ENCODE measurements at regions not wholly inside any gene's neighbourhood (a gene's known extent, or its start where the extent isn't known, plus 50 kb on each side); places are given as distances from the start of the nearest gene placed in this dataset.

DNA sequence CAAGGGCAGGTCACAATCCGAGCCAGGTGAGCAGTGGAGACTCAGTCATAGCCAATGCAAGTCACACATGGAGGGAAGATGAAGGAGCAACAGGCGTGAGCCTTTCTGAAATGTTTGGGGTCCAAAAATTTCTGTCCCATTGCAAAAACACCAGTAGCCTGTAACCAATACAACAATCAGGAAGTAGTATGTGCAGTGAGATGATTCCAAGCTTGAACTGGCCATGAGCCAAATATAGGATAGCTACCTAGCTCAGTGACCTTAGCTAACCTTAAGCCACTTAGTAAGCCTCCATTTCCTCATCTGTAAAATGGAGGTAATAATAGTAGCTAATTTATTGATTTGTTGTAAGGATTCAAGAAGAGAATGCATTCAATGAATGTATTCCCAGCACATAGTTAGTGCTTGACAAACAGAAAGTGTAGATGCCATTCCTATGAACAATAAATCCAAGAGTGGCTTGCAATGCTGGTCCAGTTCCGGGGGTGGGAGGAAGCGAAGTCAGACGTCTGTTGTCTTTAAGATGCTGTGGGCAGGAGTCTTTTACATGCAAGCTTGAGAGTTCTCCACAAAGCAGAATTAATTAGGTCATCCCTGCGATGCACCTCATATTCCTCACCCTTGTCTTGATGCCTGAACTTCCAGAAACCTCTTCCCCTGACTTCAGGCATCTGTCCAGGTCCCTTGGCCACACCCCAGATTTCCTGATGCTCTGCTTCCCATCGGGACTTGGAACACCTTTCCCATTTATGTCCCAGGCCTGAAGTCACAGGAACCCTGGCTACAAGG, 195.7 kb upstream of the UBL3 start:
- Histone ChIP-seq H3K27me3 (ENCODE audit: control insufficient read depth, insufficient read depth, low read length) (no peaks in the 10 kb centered on the region), H3K4me3 (ENCODE audit: insufficient read depth, low read depth, low read length) (no peak overlapping the region), H3K36me3 (replicated peaks; ENCODE audit: control insufficient read depth, insufficient read depth, low read length) (no peaks in the 10 kb centered on the region)
- no peak for DNase-seq

GRCh38 chr13:30044932-30045331, 194.5 kb upstream of the UBL3 start:
- H3K4me3 ChIP-seq (ENCODE audit: insufficient read depth, low read depth, low read length), result no peak overlapping the region
- H3K27me3 ChIP-seq (ENCODE audit: control insufficient read depth, insufficient read depth, low read length), result no peaks in the 10 kb centered on the region
- no peak for DNase-seq
- H3K36me3 ChIP-seq (replicated peaks; ENCODE audit: control insufficient read depth, insufficient read depth, low read length), result no peaks in the 10 kb centered on the region

DNA sequence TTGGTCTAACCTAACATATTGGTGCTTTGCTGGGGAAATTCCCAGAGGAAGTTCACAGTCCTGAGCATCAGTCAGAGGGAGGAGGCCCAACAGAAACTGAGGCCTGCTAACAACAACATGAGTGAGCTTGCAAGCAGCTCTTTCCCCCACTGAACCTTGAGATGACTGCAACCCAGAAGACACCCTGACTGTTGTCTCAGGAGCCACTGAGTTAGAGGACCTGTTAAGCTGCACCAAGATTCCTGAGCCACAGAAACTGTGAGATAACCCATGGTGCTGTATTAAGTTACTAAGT, 193.2 kb upstream of the UBL3 start:
- DNase-seq, result no peak
- H3K27me3 ChIP-seq (ENCODE audit: control insufficient read depth, insufficient read depth, low read length), result no peaks in the 10 kb centered on the region
- H3K4me3 ChIP-seq (ENCODE audit: insufficient read depth, low read depth, low read length), result no peak overlapping the region
- H3K36me3 ChIP-seq (replicated peaks; ENCODE audit: control insufficient read depth, insufficient read depth, low read length), result no peaks in the 10 kb centered on the region

- Histone ChIP-seq H3K36me3 (replicated peaks; ENCODE audit: control insufficient read depth, insufficient read depth, low read length) (no peaks in the 10 kb centered on the region), H3K27me3 (ENCODE audit: control insufficient read depth, insufficient read depth, low read length) (no peaks in the 10 kb centered on the region), H3K4me3 (ENCODE audit: insufficient read depth, low read depth, low read length) (no peak overlapping the region)
- DNase-seq, result no peak
Observed at GRCh38 chr13:30042891-30043630, 192.6 kb upstream of the UBL3 start.

DNA sequence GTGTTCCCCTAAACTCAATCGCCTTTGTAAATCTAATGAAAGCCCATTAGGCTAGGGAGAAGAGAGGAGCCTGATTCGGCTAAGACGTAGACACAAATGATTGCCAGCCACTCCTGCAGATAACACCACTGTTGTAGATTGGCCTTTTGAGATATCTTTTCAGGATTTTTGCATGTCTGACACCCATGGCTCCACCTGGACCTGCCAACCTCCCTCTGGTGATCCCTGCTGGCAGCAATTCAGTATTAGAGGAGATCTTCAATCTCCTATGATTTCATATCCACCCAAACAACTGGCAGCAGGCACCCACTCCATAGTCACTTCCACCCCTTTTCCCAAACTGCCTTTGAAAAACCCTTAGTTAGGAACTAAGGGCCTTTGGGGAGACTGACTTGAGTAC, 191.9 kb upstream of the UBL3 start:
- H3K4me3 ChIP-seq (ENCODE audit: insufficient read depth, low read depth, low read length), result no peak overlapping the region
- no peaks in the 10 kb centered on the region for H3K27me3 ChIP-seq (ENCODE audit: control insufficient read depth, insufficient read depth, low read length)
- DNase-seq, result no peak
- no peaks in the 10 kb centered on the region for H3K36me3 ChIP-seq (replicated peaks; ENCODE audit: control insufficient read depth, insufficient read depth, low read length)

DNA sequence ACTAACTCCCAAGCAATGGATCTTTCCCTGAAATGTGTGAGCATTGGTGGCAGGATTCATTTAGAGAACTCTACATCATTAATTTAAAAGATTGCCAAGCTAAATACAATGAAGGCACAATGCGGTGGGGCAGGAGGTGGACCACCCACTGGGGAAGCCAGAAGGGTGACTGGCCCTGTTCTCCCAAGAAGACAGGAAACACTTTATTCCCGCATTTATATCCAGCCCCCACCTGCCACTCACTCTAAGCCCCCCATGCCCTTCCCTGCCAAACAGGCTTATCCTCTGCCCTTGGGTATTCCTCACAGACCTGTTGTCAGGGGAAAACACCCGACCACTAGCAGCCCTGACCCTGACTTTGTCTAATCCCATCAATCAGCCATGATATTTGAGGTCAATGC, 189.1 kb upstream of the UBL3 start:
- Histone ChIP-seq H3K4me3 (ENCODE audit: insufficient read depth, low read depth, low read length) (no peak overlapping the region), H3K27me3 (ENCODE audit: control insufficient read depth, insufficient read depth, low read length) (no peaks in the 10 kb centered on the region), H3K36me3 (replicated peaks; ENCODE audit: control insufficient read depth, insufficient read depth, low read length) (no peaks in the 10 kb centered on the region)
- DNase-seq, result no peak

GRCh38 chr13:30038884-30039283, 188.5 kb upstream of the UBL3 start:
- no peaks in the 10 kb centered on the region for H3K36me3 ChIP-seq (replicated peaks; ENCODE audit: control insufficient read depth, insufficient read depth, low read length)
- DNase-seq, result no peak
- H3K27me3 ChIP-seq (ENCODE audit: control insufficient read depth, insufficient read depth, low read length), result no peaks in the 10 kb centered on the region
- no peak overlapping the region for H3K4me3 ChIP-seq (ENCODE audit: insufficient read depth, low read depth, low read length)

DNA sequence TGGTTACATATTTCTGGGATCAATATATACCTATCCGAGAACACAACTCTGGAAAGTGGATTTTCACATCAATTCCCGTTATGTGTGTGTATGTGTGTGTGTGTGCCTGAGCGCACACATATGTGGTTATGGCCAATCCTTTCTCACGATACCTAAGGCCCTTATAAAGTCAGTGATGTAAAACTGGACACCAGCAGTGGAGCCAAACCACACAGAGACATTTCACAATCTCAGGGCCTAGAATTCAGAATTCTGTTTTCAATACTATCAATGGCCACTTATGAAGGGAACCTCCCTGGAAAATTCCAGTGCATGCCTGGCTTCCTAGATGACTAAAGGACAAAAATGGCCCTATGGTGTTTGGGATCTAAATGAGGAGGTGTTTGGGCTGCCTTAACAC, 187.3 kb upstream of the UBL3 start:
- DNase-seq, result no peak
- no peaks in the 10 kb centered on the region for H3K27me3 ChIP-seq (ENCODE audit: control insufficient read depth, insufficient read depth, low read length)

GRCh38 chr13:30037306-30037705, 186.9 kb upstream of the UBL3 start:
- DNase-seq, result peak; percentile 71

More for the DNA sequence above, 187.3 kb upstream of the UBL3 start:
- H3K4me3 ChIP-seq (ENCODE audit: insufficient read depth, low read depth, low read length), result no peak overlapping the region
- H3K36me3 ChIP-seq (replicated peaks; ENCODE audit: control insufficient read depth, insufficient read depth, low read length), result no peaks in the 10 kb centered on the region

GRCh38 chr13:30034458-30034795, 184.0 kb upstream of the UBL3 start:
- DNase-seq, result no peak
- no peaks in the 10 kb centered on the region for H3K36me3 ChIP-seq (replicated peaks; ENCODE audit: control insufficient read depth, insufficient read depth, low read length)
- H3K4me3 ChIP-seq (ENCODE audit: insufficient read depth, low read depth, low read length), result no peak overlapping the region
- no peaks in the 10 kb centered on the region for H3K27me3 ChIP-seq (ENCODE audit: control insufficient read depth, insufficient read depth, low read length)

More at GRCh38 chr13:30037306-30037705, 186.9 kb upstream of the UBL3 start:
- H3K27me3 ChIP-seq (ENCODE audit: control insufficient read depth, insufficient read depth, low read length), result no peaks in the 10 kb centered on the region
- no peaks in the 10 kb centered on the region for H3K36me3 ChIP-seq (replicated peaks; ENCODE audit: control insufficient read depth, insufficient read depth, low read length)
- H3K4me3 ChIP-seq (ENCODE audit: insufficient read depth, low read depth, low read length), result no peak overlapping the region

- Histone ChIP-seq H3K4me3 (ENCODE audit: insufficient read depth, low read depth, low read length) (no peak overlapping the region), H3K27me3 (ENCODE audit: control insufficient read depth, insufficient read depth, low read length) (no peaks in the 10 kb centered on the region), H3K36me3 (replicated peaks; ENCODE audit: control insufficient read depth, insufficient read depth, low read length) (no peaks in the 10 kb centered on the region)
- no peak for DNase-seq
Observed at GRCh38 chr13:30033681-30034457, 183.5 kb upstream of the UBL3 start.

DNA sequence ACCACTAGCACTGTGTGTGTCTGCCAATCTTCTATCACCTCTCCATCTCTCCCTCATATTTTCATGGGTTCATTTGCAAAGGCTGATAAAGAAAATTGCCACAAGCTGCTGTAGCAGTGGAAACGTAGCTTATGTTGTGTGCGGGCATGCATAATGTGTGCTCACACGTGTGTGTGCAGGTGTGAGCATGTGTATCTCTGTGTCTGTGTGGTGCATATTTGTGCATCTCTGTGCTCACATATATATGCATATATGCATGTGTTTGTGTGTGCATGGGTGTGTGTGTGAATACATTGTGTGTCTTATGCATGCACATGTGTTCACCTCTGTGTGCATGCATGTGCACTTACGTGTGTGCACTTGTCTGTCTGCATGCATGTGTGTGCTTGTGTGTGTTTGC, 181.8 kb upstream of the UBL3 start:
- no peak for DNase-seq
- H3K36me3 ChIP-seq (replicated peaks; ENCODE audit: control insufficient read depth, insufficient read depth, low read length), result no peaks in the 10 kb centered on the region
- no peak overlapping the region for H3K4me3 ChIP-seq (ENCODE audit: insufficient read depth, low read depth, low read length)
- H3K27me3 ChIP-seq (ENCODE audit: control insufficient read depth, insufficient read depth, low read length), result no peaks in the 10 kb centered on the region

GRCh38 chr13:30031488-30031887, 181.1 kb upstream of the UBL3 start:
- Histone ChIP-seq H3K27me3 (ENCODE audit: control insufficient read depth, insufficient read depth, low read length) (no peaks in the 10 kb centered on the region), H3K4me3 (ENCODE audit: insufficient read depth, low read depth, low read length) (no peak overlapping the region), H3K36me3 (replicated peaks; ENCODE audit: control insufficient read depth, insufficient read depth, low read length) (no peaks in the 10 kb centered on the region)
- DNase-seq, result no peak

DNA sequence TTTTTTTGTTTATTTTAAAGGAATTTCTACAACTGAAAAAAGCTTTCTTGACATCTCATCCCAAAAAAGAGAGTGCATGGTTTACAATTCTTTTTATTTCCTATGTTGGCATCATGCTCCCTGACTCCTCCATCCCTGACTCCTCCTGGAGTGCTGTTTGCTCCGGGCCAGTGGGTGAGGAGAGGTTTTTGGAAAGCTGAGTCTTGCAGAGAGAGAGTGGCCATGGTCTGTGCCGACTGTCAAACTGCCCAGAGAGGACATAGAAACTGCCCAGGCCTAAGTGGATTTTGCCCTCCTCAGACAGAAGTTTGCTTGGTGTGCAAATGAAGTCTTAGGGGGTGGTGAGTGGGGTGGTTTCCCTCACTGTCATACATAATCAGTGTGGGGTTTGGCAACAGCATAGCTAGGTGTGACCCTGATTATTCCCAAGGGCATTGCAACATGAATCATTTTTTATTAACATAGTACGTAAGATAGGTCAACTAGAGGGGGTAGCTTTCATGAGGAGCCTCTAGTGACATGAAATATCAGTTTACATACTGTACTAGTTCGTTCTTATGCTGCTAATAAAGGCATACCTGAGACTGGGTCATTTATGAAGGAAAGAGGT, 179.8 kb upstream of the UBL3 start:
- no peaks in the 10 kb centered on the region for H3K36me3 ChIP-seq (replicated peaks; ENCODE audit: control insufficient read depth, insufficient read depth, low read length)
- H3K27me3 ChIP-seq (ENCODE audit: control insufficient read depth, insufficient read depth, low read length), result no peaks in the 10 kb centered on the region
- no peak for DNase-seq
- H3K4me3 ChIP-seq (ENCODE audit: insufficient read depth, low read depth, low read length), result no peak overlapping the region

Data from H7 (cell line).